Loucy (cell line): ENCODE measurements at regions not wholly inside any gene's neighbourhood (a gene's known extent, or its start where the extent isn't known, plus 50 kb on each side); places are given as distances from the start of the nearest gene placed in this dataset.

ENCODE experiments used
- H2AFZ ChIP-seq: fragments of 200-600 bp; sonication (generic); 2 replicates; pipeline ENCODE4 v1.6.0; 2016; ENCODE audit warnings: antibody characterized with exemption, mild to moderate bottlenecking, low read length, moderate library complexity
- H3F3A ChIP-seq: fragments of 200-600 bp; 2 replicates; pipeline ENCODE4 v1.6.0; 2016; ENCODE audit warnings: antibody characterized with exemption, low read depth, mild to moderate bottlenecking
- H3K27me3 ChIP-seq: fragments of 200-600 bp; sonication (generic); 2 replicates; pipeline ENCODE4 v1.6.1; 2014; ENCODE audit warnings: low read length, mild to moderate bottlenecking; ENCODE audit not compliant: insufficient read depth, poor library complexity, severe bottlenecking
- H3K36me3 ChIP-seq: fragments of 200-600 bp; sonication (generic); 2 replicates; pipeline ENCODE4 v1.6.1; 2016; ENCODE audit warnings: low read length; ENCODE audit not compliant: insufficient read depth
- H3K4me1 ChIP-seq: fragments of 200-600 bp; sonication (generic); 2 replicates; pipeline ENCODE4 v1.5.1; 2014; ENCODE audit warnings: low read length, mild to moderate bottlenecking; ENCODE audit not compliant: insufficient read depth, poor library complexity, severe bottlenecking
- H3K4me2 ChIP-seq: fragments of 200-600 bp; sonication (generic); 2 replicates; pipeline ENCODE4 v1.6.0; 2014; ENCODE audit warnings: antibody characterized with exemption, low read length, low read depth, mild to moderate bottlenecking; ENCODE audit not compliant: poor library complexity, severe bottlenecking
- H3K4me3 ChIP-seq: fragments of 200-600 bp; sonication (generic); 2 replicates; pipeline ENCODE4 v1.5.1; 2014; ENCODE audit warnings: low read length, mild to moderate bottlenecking, mixed read lengths; ENCODE audit not compliant: poor library complexity, severe bottlenecking
- H3K79me2 ChIP-seq: fragments of 200-600 bp; sonication (generic); 2 replicates; pipeline ENCODE4 v1.6.1; 2014; ENCODE audit warnings: low read length; ENCODE audit not compliant: insufficient read depth
- H3K9ac ChIP-seq: fragments of 200-600 bp; sonication (generic); 2 replicates; pipeline ENCODE4 v1.6.0; 2014; ENCODE audit warnings: mild to moderate bottlenecking, low read depth, low read length, moderate library complexity; ENCODE audit not compliant: poor library complexity, severe bottlenecking
- H3K9me2 ChIP-seq: fragments of 200-600 bp; sonication (generic); replicated peaks from 2 replicates; pipeline ENCODE4 v1.6.1; 2016; ENCODE audit warnings: low read depth, low read length, mixed read lengths
- H3K9me3 ChIP-seq: fragments of 200-600 bp; sonication (generic); 2 replicates; pipeline ENCODE4 v1.6.1; 2014; ENCODE audit warnings: mild to moderate bottlenecking, antibody characterized with exemption, low read length, low read depth; ENCODE audit not compliant: insufficient read depth
- H4K20me1 ChIP-seq: fragments of 200-600 bp; sonication (generic); 2 replicates; pipeline ENCODE4 v1.6.0; 2014; ENCODE audit warnings: antibody characterized with exemption, low read length, mild to moderate bottlenecking; ENCODE audit not compliant: insufficient read depth, poor library complexity, severe bottlenecking
- CTCF ChIP-seq: fragments of 200-600 bp; sonication (generic); conservative IDR thresholded peaks from 2 replicates; pipeline ENCODE4 v1.5.1; 2014; ENCODE audit warnings: mild to moderate bottlenecking, antibody characterized with exemption, low read length
- EZH2phosphoT487 ChIP-seq: fragments of 200-600 bp; IDR thresholded peaks from 2 replicates; pipeline ENCODE4 v1.6.1; 2018; ENCODE audit warnings: antibody characterized with exemption, mild to moderate bottlenecking, moderate library complexity, borderline replicate concordance

GRCh38 chr4:83920375-83920774, 384.5 kb downstream of the GPAT3 start:
- Histone ChIP-seq H3F3A (no peaks in the 10 kb centered on the region), H3K9me3 (no peaks in the 10 kb centered on the region), H3K4me3 (no peak overlapping the region), H3K27me3 (no peaks in the 10 kb centered on the region), H3K36me3 (no peaks in the 10 kb centered on the region), H3K9me2 (no peaks in the 10 kb centered on the region), H3K9ac (no peak overlapping the region), H3K4me2 (no peak overlapping the region), H4K20me1 (no peaks in the 10 kb centered on the region), H3K79me2 (no peaks in the 10 kb centered on the region), H3K4me1 (no peaks in the 10 kb centered on the region), H2AFZ (no peak overlapping the region)
- TF ChIP-seq CTCF (no peak), EZH2phosphoT487 (no peak)

GRCh38 chr4:83917572-83917971, 381.7 kb downstream of the GPAT3 start:
- TF ChIP-seq EZH2phosphoT487 (no peak), CTCF (no peak)
- no peaks in the 10 kb centered on the region for H3K27me3 ChIP-seq

GRCh38 chr4:83910693-83911092, 374.8 kb downstream of the GPAT3 start:
- Histone ChIP-seq H3K4me1 (no peaks in the 10 kb centered on the region), H3K9me3 (no peaks in the 10 kb centered on the region), H2AFZ (no peak overlapping the region), H3F3A (no peaks in the 10 kb centered on the region), H3K4me3 (no peak overlapping the region), H3K4me2 (no peak overlapping the region), H3K9me2 (no peaks in the 10 kb centered on the region), H4K20me1 (no peaks in the 10 kb centered on the region), H3K9ac (no peak overlapping the region), H3K36me3 (no peaks in the 10 kb centered on the region), H3K79me2 (no peaks in the 10 kb centered on the region), H3K27me3 (no peaks in the 10 kb centered on the region)
- no peak for TF ChIP-seq CTCF
- no peak for TF ChIP-seq EZH2phosphoT487

More at GRCh38 chr4:83917572-83917971, 381.7 kb downstream of the GPAT3 start:
- Histone ChIP-seq H3K79me2 (no peaks in the 10 kb centered on the region), H3K36me3 (no peaks in the 10 kb centered on the region), H2AFZ (no peak overlapping the region), H3K9me2 (no peaks in the 10 kb centered on the region), H3K4me3 (no peak overlapping the region), H3K4me2 (no peak overlapping the region), H3F3A (no peaks in the 10 kb centered on the region), H3K4me1 (no peaks in the 10 kb centered on the region), H4K20me1 (no peaks in the 10 kb centered on the region), H3K9me3 (no peaks in the 10 kb centered on the region), H3K9ac (no peak overlapping the region)
